IMR-90 (cell line): ENCODE measurements at regions not wholly inside any gene's neighbourhood (a gene's known extent, or its start where the extent isn't known, plus 50 kb on each side); places are given as distances from the start of the nearest gene placed in this dataset.

ENCODE experiments used
- ATAC-seq: fragments of 200-7000 bp; cut with Tn5 transposase; 2 replicates; pipeline ENCODE4 v1.9.1; 2020; ENCODE audit warnings: low read depth, mild to moderate bottlenecking, moderate library complexity
- BruUV-seq: library from RNA; stranded (reverse); fragments of 400-500 nt; replicated peaks from 2 replicates; lab custom pipeline; 2021; lab: Mats Ljungman, UMichigan
- CTCF ChIA-PET: fragments of 300-600 bp; formaldehyde crosslinking; extraction: SDS; loops from one replicate; lab custom pipeline; 2021; ENCODE audit warnings: antibody characterized with exemption; lab: Yijun Ruan, JAX
- POLR2A ChIA-PET: fragments of 300-600 bp; sonication (Branson Sonifier 250); formaldehyde crosslinking; loops from one replicate; lab custom pipeline; 2022; ENCODE audit warnings: antibody characterized with exemption; ENCODE audit not compliant: unreplicated experiment; lab: Charles Lee
- DNase-seq: peaks from one replicate; pipeline ENCODE4 v3.0.0; 2013
- H2AFZ ChIP-seq: replicated peaks from 2 replicates; pipeline ENCODE3; 2013; ENCODE audit warnings: low read length, mild to moderate bottlenecking; ENCODE audit not compliant: poor library complexity
- H2AK5ac ChIP-seq: 2 replicates; pipeline ENCODE4 v1.6.1; 2013; ENCODE audit warnings: low read depth, low read length, inconsistent platforms
- H2AK9ac ChIP-seq: replicated peaks from 2 replicates; pipeline ENCODE3; 2013; ENCODE audit warnings: mild to moderate bottlenecking, low read depth, low read length, moderate library complexity; ENCODE audit not compliant: poor library complexity
- H2BK120ac ChIP-seq: 2 replicates; pipeline ENCODE4 v1.6.1; 2013; ENCODE audit warnings: low read depth, low read length, inconsistent platforms
- H2BK15ac ChIP-seq: 3 replicates; pipeline ENCODE4 v1.6.1; 2013; ENCODE audit warnings: low read depth, low read length, inconsistent platforms
- H2BK20ac ChIP-seq: 2 replicates; pipeline ENCODE4 v1.6.1; 2013; ENCODE audit warnings: low read depth, mild to moderate bottlenecking, inconsistent platforms, low read length, moderate library complexity
- H2BK5ac ChIP-seq: 2 replicates; pipeline ENCODE4 v1.6.1; 2013; ENCODE audit warnings: mild to moderate bottlenecking, low read depth, low read length, inconsistent platforms; ENCODE audit not compliant: poor library complexity, severe bottlenecking
- H3K14ac ChIP-seq: replicated peaks from 2 replicates; pipeline ENCODE4 v1.6.1; 2013; ENCODE audit warnings: low read depth, low read length, inconsistent platforms
- H3K18ac ChIP-seq: 2 replicates; pipeline ENCODE4 v1.6.1; 2013; ENCODE audit warnings: low read depth, low read length, control low read depth
- H3K23ac ChIP-seq: 2 replicates; pipeline ENCODE4 v1.6.1; 2013; ENCODE audit warnings: low read depth, low read length, inconsistent platforms
- H3K27ac ChIP-seq: 2 replicates; pipeline ENCODE4 v1.5.1; 2013; ENCODE audit warnings: mild to moderate bottlenecking, control low read depth, low read length; ENCODE audit not compliant: insufficient read depth
- H3K27me3 ChIP-seq: 2 replicates; pipeline ENCODE4 v1.6.1; 2013; ENCODE audit warnings: low read length; ENCODE audit not compliant: control insufficient read depth, insufficient read depth
- H3K36me3 ChIP-seq: 2 replicates; pipeline ENCODE4 v1.6.1; 2013; ENCODE audit warnings: low read length, mixed read lengths; ENCODE audit not compliant: control insufficient read depth, insufficient read depth
- H3K4ac ChIP-seq: 2 replicates; pipeline ENCODE4 v1.6.1; 2013; ENCODE audit warnings: low read depth, low read length, inconsistent platforms
- H3K4me1 ChIP-seq: 2 replicates; pipeline ENCODE4 v1.6.1; 2013; ENCODE audit warnings: low read length, mixed read lengths; ENCODE audit not compliant: control insufficient read depth, insufficient read depth
- H3K4me2 ChIP-seq: 2 replicates; pipeline ENCODE4 v1.6.1; 2013; ENCODE audit warnings: low read depth, mild to moderate bottlenecking, control low read depth, low read length, moderate library complexity
- H3K4me3 ChIP-seq: 2 replicates; pipeline ENCODE4 v1.5.1; 2013; ENCODE audit warnings: low read depth, mild to moderate bottlenecking, control low read depth, low read length, moderate library complexity; ENCODE audit not compliant: insufficient read depth
- H3K56ac ChIP-seq: 2 replicates; pipeline ENCODE4 v1.6.1; 2013; ENCODE audit warnings: low read length, inconsistent platforms; ENCODE audit not compliant: insufficient read depth; ENCODE audit errors: extremely low read depth
- H3K79me1 ChIP-seq, 2 experiments: 2 replicates each; pipeline ENCODE4 v1.6.1; 2013; ENCODE audit warnings: low read length in 2 of 2, inconsistent platforms in 1 of 2, low read depth in 1 of 2
- H3K9ac ChIP-seq: 2 replicates; pipeline ENCODE4 v1.6.1; 2013; ENCODE audit warnings: low read depth, low read length, control low read depth
- H3K9me1 ChIP-seq: 2 replicates; pipeline ENCODE4 v1.6.1; 2013; ENCODE audit warnings: low read length, inconsistent platforms; ENCODE audit not compliant: insufficient read depth
- H3K9me3 ChIP-seq: 2 replicates; pipeline ENCODE4 v1.6.1; 2013; ENCODE audit warnings: low read length; ENCODE audit not compliant: control insufficient read depth, insufficient read depth
- H4K20me1 ChIP-seq: 2 replicates; pipeline ENCODE4 v1.6.1; 2013; ENCODE audit warnings: low read length, inconsistent platforms; ENCODE audit not compliant: insufficient read depth
- H4K5ac ChIP-seq: 2 replicates; pipeline ENCODE4 v1.6.1; 2013; ENCODE audit warnings: mild to moderate bottlenecking, low read depth, low read length, control low read depth
- H4K8ac ChIP-seq, 2 experiments: 2 replicates each; pipeline ENCODE4 v1.6.1; 2013; ENCODE audit warnings: low read depth in 2 of 2, low read length in 2 of 2, control low read depth in 1 of 2, inconsistent platforms in 1 of 2
- H4K91ac ChIP-seq: 2 replicates; pipeline ENCODE4 v1.6.1; 2013; ENCODE audit warnings: low read depth, low read length, inconsistent platforms; ENCODE audit not compliant: insufficient read depth
- CEBPB ChIP-seq: IDR thresholded peaks from 2 replicates; pipeline ENCODE4 v1.6.1; 2012; ENCODE audit warnings: low read depth, low read length, improper control_type of control experiment
- WGBS, 2 experiments: methylation state at CpG; one replicate each; pipeline versions ENCODE4 v1.1.5 to v1.1.7; 2013; ENCODE audit warnings: missing lambda C conversion rate in 2 of 2; ENCODE audit not compliant: insufficient read length in 1 of 2; ENCODE audit errors: extremely low coverage in 2 of 2; 5-methylcytosine and 5-hydroxymethylcytosine counted together
- dilution Hi-C: fragments of 300-500 bp; cut with HindIII; formaldehyde crosslinking; loops from one replicate; pipeline ENCODE4 v1.14.3; 2018; ENCODE audit warnings: low sequenced_read_pairs; ENCODE audit not compliant: unreplicated experiment
- in situ Hi-C: fragments of 300-500 bp; cut with MboI; formaldehyde crosslinking; loops from 3 replicates; pipeline ENCODE4 v1.14.3; 2019; ENCODE audit warnings: low sequenced_read_pairs, inconsistent platforms, mixed read lengths
- intact Hi-C: fragments of 100-400 bp; cut with micrococcal nuclease; formaldehyde crosslinking; loops from 2 replicates; pipeline ENCODE4 v1.10.0; 2022
- TF ChIP-seq, protein P1 (sequence below): fragments of 150-350 bp; IDR thresholded peaks from 2 replicates; pipeline ENCODE4 v1.6.1; 2016; ENCODE audit warnings: low read depth, mild to moderate bottlenecking, low read length, moderate library complexity, borderline replicate concordance

DNA sequence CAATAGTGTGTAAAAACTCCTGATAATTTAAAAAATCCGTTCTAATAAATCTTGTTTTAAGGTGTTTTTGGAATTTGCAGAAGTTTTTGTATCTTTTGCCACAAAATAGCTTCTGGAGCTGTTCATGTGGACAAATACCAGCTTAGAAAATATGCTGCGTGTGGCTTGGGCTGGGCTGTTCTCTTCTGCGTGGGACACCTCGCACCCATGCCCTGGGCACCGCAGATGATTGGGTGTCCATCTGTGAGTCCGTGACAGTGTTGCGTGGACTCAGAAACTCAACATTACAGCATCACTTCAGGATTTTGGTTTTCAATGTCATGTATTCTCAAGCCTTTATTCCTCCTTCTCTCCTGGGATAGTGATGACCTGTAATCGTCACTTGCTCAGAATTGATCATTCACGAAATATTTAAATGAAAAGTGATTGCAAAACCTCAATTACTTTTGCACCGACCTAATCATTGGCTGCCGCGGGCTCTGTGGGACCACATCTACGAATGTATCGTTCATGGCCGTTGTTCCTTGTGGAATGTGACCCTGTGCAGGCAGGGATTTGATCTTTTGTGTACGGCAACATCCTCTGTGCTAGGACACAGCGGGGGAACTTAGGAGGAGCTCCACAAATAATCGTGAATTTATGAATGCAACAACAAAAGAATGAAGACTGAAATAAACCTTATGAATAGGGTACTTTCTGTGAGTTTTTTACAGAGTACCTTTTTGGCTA is 210.3 kb upstream of the FOXF1 start:
- H2AFZ ChIP-seq = peak overlapping the region; percentile 19
- H3K4ac ChIP-seq = peak overlapping the region; percentile 98
- H3K18ac ChIP-seq = peak overlapping the region; percentile 95
- peak overlapping the region; percentile 84 for H3K23ac ChIP-seq
- WGBS, 2 experiments = 63% methylated on average over 11 of the region's 18 CpGs; no CpG with 5 or more reads in 1 of the 2 experiments
- peak overlapping the region; percentile 95 for H2BK15ac ChIP-seq
- H2AK9ac ChIP-seq = peak overlapping the region; percentile 37
- H2BK20ac ChIP-seq = peak overlapping the region; percentile 88
- no peaks in the 10 kb centered on the region for H4K20me1 ChIP-seq
- peak overlapping the region; percentile 63; the same call in 1 of the 2 replicates for H3K9ac ChIP-seq
- H4K8ac ChIP-seq = peak overlapping the region; percentile 82 to 90
- no peaks in the 10 kb centered on the region for H3K36me3 ChIP-seq
- H2BK120ac ChIP-seq = peak overlapping the region; percentile 90
- ChIA-PET CTCF (interaction anchor here (0.7 to 2.3 kb wide), 4 partner anchors 20 to 216 kb away, joined by 3 to 11 read pairs (median 6); partner anchors contain the start of gene FOXF1), POLR2A (interaction anchor here (1.0 kb wide), 1 partner anchor 209 kb away, joined by 3 read pairs; no protein-coding TSS in a partner anchor)
- peak overlapping the region; percentile 83 for H4K91ac ChIP-seq
- peaks cover 19 to 85% of the 10 kb centered on the region in 2 experiments; a peak in 3 of 4 replicates for H3K79me1 ChIP-seq
- H3K56ac ChIP-seq = peak overlapping the region; percentile 79
- peak overlapping the region; percentile 98 for H3K14ac ChIP-seq
- TF ChIP-seq, protein P1, sequence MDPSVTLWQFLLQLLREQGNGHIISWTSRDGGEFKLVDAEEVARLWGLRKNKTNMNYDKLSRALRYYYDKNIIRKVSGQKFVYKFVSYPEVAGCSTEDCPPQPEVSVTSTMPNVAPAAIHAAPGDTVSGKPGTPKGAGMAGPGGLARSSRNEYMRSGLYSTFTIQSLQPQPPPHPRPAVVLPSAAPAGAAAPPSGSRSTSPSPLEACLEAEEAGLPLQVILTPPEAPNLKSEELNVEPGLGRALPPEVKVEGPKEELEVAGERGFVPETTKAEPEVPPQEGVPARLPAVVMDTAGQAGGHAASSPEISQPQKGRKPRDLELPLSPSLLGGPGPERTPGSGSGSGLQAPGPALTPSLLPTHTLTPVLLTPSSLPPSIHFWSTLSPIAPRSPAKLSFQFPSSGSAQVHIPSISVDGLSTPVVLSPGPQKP = no peak
- TF ChIP-seq CEBPB = peak; percentile 52
- H2BK5ac ChIP-seq = peak overlapping the region; percentile 85
- dilution Hi-C loops = no loop called here
- H2AK5ac ChIP-seq = peak overlapping the region; percentile 96
- intact Hi-C loops = loop anchor here (2.0 to 5.0 kb wide), 3 partner anchors 79 to 227 kb away; no protein-coding TSS in a partner anchor
- H3K9me1 ChIP-seq = peaks cover 46% of the 10 kb centered on the region
- H4K5ac ChIP-seq = peak overlapping the region; percentile 94
- peak overlapping the region; percentile 49 for H3K4me2 ChIP-seq
- no peaks in the 10 kb centered on the region for H3K27me3 ChIP-seq
- BruUV-seq = no TSS peak
- no peaks in the 10 kb centered on the region for H3K9me3 ChIP-seq
- no peak for ATAC-seq
- H3K27ac ChIP-seq = peak overlapping the region; percentile 88
- DNase-seq = no peak
- H3K4me1 ChIP-seq = peaks cover 62% of the 10 kb centered on the region
- H3K4me3 ChIP-seq = no peak overlapping the region
- in situ Hi-C loops = loop anchor here (5.0 to 25.0 kb wide), 5 partner anchors 75 to 488 kb away; no protein-coding TSS in a partner anchor
